GM10266 (cell line): ENCODE measurements at regions not wholly inside any gene's neighbourhood (a gene's known extent, or its start where the extent isn't known, plus 50 kb on each side); places are given as distances from the start of the nearest gene placed in this dataset.
"Not testable (repeated sequence)": the region's sequence is repeated elsewhere in the genome, so short reads cannot be mapped to it uniquely, and the experiment has no call there.

Source experiments
- DNase-seq: peaks from one replicate; pipeline ENCODE4 v3.0.0; 2012; ENCODE audit errors: extremely low spot score
- CTCF ChIP-seq: IDR thresholded peaks from 2 replicates; pipeline ENCODE4 v1.5.1; 2012; ENCODE audit warnings: mild to moderate bottlenecking, low read depth; ENCODE audit not compliant: control insufficient read depth, insufficient read depth; ENCODE audit errors: missing control alignments

GRCh38 chr16:59111280-59111679 lies 377.2 kb upstream of the GOT2 start:
- no peak for TF ChIP-seq CTCF
- DNase-seq: no peak

- no peak for TF ChIP-seq CTCF
- DNase-seq: no peak
These were observed 374.3 kb upstream of the GOT2 start for GRCh38 chr16:59108374-59108773.

GRCh38 chr16:59096682-59097081 lies 362.6 kb upstream of the GOT2 start:
- DNase-seq: not testable (repeated sequence)

- DNase-seq: no peak
- TF ChIP-seq CTCF: no peak
These were observed 356.4 kb upstream of the GOT2 start for GRCh38 chr16:59090541-59090940.

GRCh38 chr16:59088431-59088830 lies 354.3 kb upstream of the GOT2 start:
- DNase-seq: no peak
- no peak for TF ChIP-seq CTCF

- TF ChIP-seq CTCF: no peak
- no peak for DNase-seq
These were observed 353.5 kb upstream of the GOT2 start for GRCh38 chr16:59087641-59088040.

GRCh38 chr16:59067205-59067604 lies 333.1 kb upstream of the GOT2 start:
- TF ChIP-seq CTCF: no peak
- no peak for DNase-seq

GRCh38 chr16:59060207-59060606 lies 326.1 kb upstream of the GOT2 start:
- no peak for DNase-seq
- no peak for TF ChIP-seq CTCF
